Lung (tissue), 11 donors: ENCODE measurements at regions not wholly inside any gene's neighbourhood (a gene's known extent, or its start where the extent isn't known, plus 50 kb on each side); places are given as distances from the start of the nearest gene placed in this dataset.

Experiments used
- ATAC-seq: fragments of 200-7000 bp; cut with Tn5 transposase; one replicate; pipeline ENCODE4 v1.9.1; 2020; ENCODE audit warnings: moderate number of reproducible peaks; ENCODE audit not compliant: insufficient read depth, low FRiP score
- DNase-seq, 3 donors: peaks; one replicate each; pipeline ENCODE4 v3.0.0-alpha.2; 2013 to 2017
- H3K27ac ChIP-seq, 2 donors: one replicate each; pipeline ENCODE4 v1.5.1; 2013; ENCODE audit warnings: mild to moderate bottlenecking in 2 of 2, moderate library complexity in 2 of 2, control low read depth in 1 of 2, inconsistent platforms in 1 of 2, low read depth in 1 of 2, low read length in 1 of 2
- H3K27me3 ChIP-seq, 3 donors: one replicate each; pipeline ENCODE4 v1.5.1; 2013; ENCODE audit warnings: low read length in 2 of 3; ENCODE audit not compliant: control insufficient read depth in 3 of 3, insufficient read depth in 3 of 3
- H3K36me3 ChIP-seq, 4 donors: one replicate each; pipeline ENCODE4 v1.5.1; 2013; ENCODE audit warnings: low read length in 4 of 4, mild to moderate bottlenecking in 1 of 4, moderate library complexity in 1 of 4; ENCODE audit not compliant: control insufficient read depth in 4 of 4, insufficient read depth in 4 of 4
- H3K4me1 ChIP-seq, 5 donors: one replicate each; pipeline ENCODE4 v1.5.1; 2013; ENCODE audit warnings: low read length in 5 of 5, mild to moderate bottlenecking in 2 of 5, moderate library complexity in 1 of 5; ENCODE audit not compliant: control insufficient read depth in 5 of 5, insufficient read depth in 5 of 5
- H3K4me3 ChIP-seq: one replicate; pipeline ENCODE4 v1.5.1; 2013; ENCODE audit warnings: mild to moderate bottlenecking, control low read depth, moderate library complexity
- H3K9ac ChIP-seq, 2 donors: one replicate each; pipeline ENCODE4 v1.5.1; 2013; ENCODE audit warnings: low read length in 2 of 2, control low read depth in 1 of 2; ENCODE audit not compliant: insufficient read depth in 1 of 2
- H3K9me3 ChIP-seq, 4 donors: one replicate each; pipeline ENCODE4 v1.5.1; 2013; ENCODE audit warnings: low read length in 3 of 4, mild to moderate bottlenecking in 1 of 4, moderate library complexity in 1 of 4; ENCODE audit not compliant: control insufficient read depth in 4 of 4, insufficient read depth in 3 of 4
- WGBS, 2 donors: extraction: QIAGEN DNeasy Blood & Tissue Kit; methylation state at CpG; one replicate each; pipeline ENCODE4 v1.1.7; 2013; 5-methylcytosine and 5-hydroxymethylcytosine counted together
- TF ChIP-seq, protein P1 (sequence below): IDR thresholded peaks from 2 replicates; pipeline ENCODE4 v1.5.1; 2012; ENCODE audit warnings: mild to moderate bottlenecking; ENCODE audit errors: control extremely low read depth, extremely low read depth
- donor health status: control.
- donor health status: control.
- donor health status: Bipolar disorder and iron deficiency.
- donor health status: healthy.
- donor health status: DM: yes; HTN: yes; CAD: no.

DNA sequence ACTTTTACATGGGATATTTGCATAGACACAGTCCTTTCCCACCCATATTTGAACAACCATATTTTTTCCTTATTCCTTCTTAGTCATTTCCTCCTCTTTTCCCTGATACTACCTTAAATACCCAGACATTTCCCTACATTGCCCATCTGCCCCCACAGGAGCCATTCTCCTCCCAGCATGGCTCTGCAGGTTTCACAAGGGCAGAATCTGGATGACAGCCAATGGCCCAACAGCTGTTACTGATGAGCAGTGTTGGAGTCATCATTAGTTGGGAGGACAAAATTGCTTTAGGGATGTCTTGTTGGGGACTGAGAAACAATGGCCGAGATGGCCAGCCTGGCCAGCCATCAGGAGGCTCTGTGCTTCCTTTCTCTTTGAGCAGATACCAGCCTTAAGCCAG lies 209.5 kb downstream of the KLF5 start:
- no peak for ATAC-seq
- H3K9ac ChIP-seq = no peak overlapping the region
- no peak overlapping the region for H3K4me3 ChIP-seq
- no peaks in the 10 kb centered on the region for H3K9me3 ChIP-seq
- H3K27me3 ChIP-seq = no peaks in the 10 kb centered on the region
- H3K36me3 ChIP-seq = no peaks in the 10 kb centered on the region
- no peak overlapping the region for H3K27ac ChIP-seq
- DNase-seq = no peak
- peaks cover 0 to 4% (median 0%) of the 10 kb centered on the region in 5 donors for H3K4me1 ChIP-seq
- WGBS, 2 donors = 79 to 89% methylated on average over 1 of the region's 1 CpG
- TF ChIP-seq, protein P1, sequence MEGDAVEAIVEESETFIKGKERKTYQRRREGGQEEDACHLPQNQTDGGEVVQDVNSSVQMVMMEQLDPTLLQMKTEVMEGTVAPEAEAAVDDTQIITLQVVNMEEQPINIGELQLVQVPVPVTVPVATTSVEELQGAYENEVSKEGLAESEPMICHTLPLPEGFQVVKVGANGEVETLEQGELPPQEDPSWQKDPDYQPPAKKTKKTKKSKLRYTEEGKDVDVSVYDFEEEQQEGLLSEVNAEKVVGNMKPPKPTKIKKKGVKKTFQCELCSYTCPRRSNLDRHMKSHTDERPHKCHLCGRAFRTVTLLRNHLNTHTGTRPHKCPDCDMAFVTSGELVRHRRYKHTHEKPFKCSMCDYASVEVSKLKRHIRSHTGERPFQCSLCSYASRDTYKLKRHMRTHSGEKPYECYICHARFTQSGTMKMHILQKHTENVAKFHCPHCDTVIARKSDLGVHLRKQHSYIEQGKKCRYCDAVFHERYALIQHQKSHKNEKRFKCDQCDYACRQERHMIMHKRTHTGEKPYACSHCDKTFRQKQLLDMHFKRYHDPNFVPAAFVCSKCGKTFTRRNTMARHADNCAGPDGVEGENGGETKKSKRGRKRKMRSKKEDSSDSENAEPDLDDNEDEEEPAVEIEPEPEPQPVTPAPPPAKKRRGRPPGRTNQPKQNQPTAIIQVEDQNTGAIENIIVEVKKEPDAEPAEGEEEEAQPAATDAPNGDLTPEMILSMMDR = no peak

DNA sequence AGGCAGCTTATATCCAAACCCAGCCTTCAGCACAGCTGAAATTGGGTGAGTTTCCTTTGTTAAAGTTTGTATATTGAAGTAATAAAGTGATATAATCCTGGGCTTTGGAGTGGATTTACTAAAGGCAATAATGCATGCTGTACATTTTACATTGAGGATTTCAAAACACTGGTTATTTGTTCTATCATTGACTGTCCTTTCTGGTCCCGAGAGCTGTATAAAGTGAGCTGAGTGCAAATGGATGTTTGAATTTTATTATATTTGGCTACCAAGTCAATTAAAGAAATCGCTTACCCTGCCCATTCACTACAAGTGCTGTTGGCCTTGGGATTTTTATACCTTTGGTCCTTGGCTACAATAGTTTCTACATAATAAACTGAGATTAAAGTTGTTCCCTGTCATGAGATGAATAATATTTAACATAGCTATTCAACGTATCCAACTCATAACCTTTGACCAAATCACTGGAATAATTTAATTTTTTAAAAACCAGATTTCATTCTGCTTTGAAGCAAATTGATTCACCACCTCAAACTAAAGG lies 207.9 kb downstream of the KLF5 start:
- no peaks in the 10 kb centered on the region for H3K4me1 ChIP-seq
- no peaks in the 10 kb centered on the region for H3K36me3 ChIP-seq
- H3K9me3 ChIP-seq = no peaks in the 10 kb centered on the region
- no peak overlapping the region for H3K9ac ChIP-seq
- TF ChIP-seq, protein P1 = no peak
- ATAC-seq (no peak), DNase-seq (no peak)
- H3K27me3 ChIP-seq = no peaks in the 10 kb centered on the region
- no peak overlapping the region for H3K27ac ChIP-seq
- H3K4me3 ChIP-seq = no peak overlapping the region
- WGBS, 2 donors = 89 to 94% methylated on average over 3 of the region's 3 CpGs

DNA sequence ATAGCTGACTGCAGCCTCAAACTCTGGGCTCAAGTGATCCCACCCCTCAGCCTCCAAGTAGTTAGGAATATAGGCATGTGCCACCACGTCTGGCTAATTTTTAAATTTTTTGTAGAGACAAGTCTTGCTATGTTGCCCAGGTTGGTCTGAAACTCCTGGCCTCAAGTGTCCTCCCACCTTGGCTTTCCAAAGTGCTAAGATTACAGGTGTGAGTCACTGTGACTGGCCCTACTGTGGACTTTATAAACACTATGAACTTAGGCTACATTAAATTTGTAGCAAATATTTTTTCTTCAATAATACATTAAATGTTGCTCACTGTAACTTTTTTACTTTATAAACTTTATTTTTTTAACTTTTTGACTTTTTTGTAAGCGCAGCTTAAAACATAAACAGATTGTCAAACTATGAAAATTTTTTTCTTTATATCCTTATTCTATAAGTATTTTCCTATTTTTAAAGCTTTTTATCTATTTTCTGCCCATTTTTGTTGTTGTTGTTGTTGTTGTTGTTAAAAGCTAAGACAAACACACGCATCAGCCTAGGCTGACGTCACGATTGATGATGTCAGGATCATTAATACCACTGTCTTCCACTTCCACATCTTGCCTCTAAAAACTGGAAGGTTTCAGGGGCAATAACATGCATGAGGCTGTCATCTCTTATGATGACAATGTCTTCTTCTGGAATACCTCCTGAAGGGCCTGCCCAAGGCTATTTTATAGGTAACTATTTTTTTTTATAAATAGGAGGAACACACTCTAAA lies 204.2 kb downstream of the KLF5 start:
- H3K4me3 ChIP-seq = no peak overlapping the region
- ATAC-seq (no peak), DNase-seq (no peak)
- H3K9ac ChIP-seq = no peak overlapping the region
- H3K27me3 ChIP-seq = no peaks in the 10 kb centered on the region
- 68 to 78% methylated on average over 5 of the region's 5 CpGs for WGBS, 2 donors
- no peaks in the 10 kb centered on the region for H3K36me3 ChIP-seq
- peaks cover 0 to 16% (median 0%) of the 10 kb centered on the region in 5 donors for H3K4me1 ChIP-seq
- H3K27ac ChIP-seq = no peak overlapping the region
- H3K9me3 ChIP-seq = no peaks in the 10 kb centered on the region
- TF ChIP-seq, protein P1 = no peak
